CD4-positive, CD25-positive, alpha-beta regulatory T cell (primary cell): ENCODE measurements at regions not wholly inside any gene's neighbourhood (a gene's known extent, or its start where the extent isn't known, plus 50 kb on each side); places are given as distances from the start of the nearest gene placed in this dataset.

Experiments used
- ATAC-seq, 2 donors: fragments of 150-1000 bp; cut with Tn5 transposase; one replicate each; pipeline ENCODE4 v1.10.0; 2021; ENCODE audit warnings: low read depth in 2 of 2, moderate number of reproducible peaks in 2 of 2, moderate library complexity in 1 of 2
- DNase-seq, 3 donors: peaks; one replicate each; pipeline versions ENCODE4 v3.0.0 to v3.0.0-alpha.2; 2012 to 2022; ENCODE audit warnings: mixed read lengths in 1 of 3
- H3K27ac ChIP-seq: one replicate; pipeline ENCODE4 v1.7.0; 2013; ENCODE audit warnings: mild to moderate bottlenecking, low read length; ENCODE audit not compliant: insufficient read depth, poor library complexity, severe bottlenecking
- H3K27me3 ChIP-seq: one replicate; pipeline ENCODE4 v1.7.0; 2013; ENCODE audit warnings: low read length; ENCODE audit not compliant: control insufficient read depth, insufficient read depth
- H3K36me3 ChIP-seq: one replicate; pipeline ENCODE4 v1.7.0; 2013; ENCODE audit warnings: mild to moderate bottlenecking, low read length, moderate library complexity; ENCODE audit not compliant: control insufficient read depth, insufficient read depth
- H3K4me1 ChIP-seq: 2 replicates; pipeline ENCODE4 v1.7.0; 2013; ENCODE audit warnings: mild to moderate bottlenecking, low read length; ENCODE audit not compliant: insufficient read depth, control insufficient read depth, poor library complexity, severe bottlenecking
- H3K4me3 ChIP-seq: one replicate; pipeline ENCODE4 v1.7.0; 2013; ENCODE audit warnings: low read depth, mild to moderate bottlenecking, low read length, moderate library complexity
- H3K9me3 ChIP-seq, 2 experiments: 1 replicate in 1 of 2; 2 replicates in 1 of 2; pipeline ENCODE4 v1.7.0; 2013; ENCODE audit warnings: low read length in 2 of 2, mild to moderate bottlenecking in 1 of 2, moderate library complexity in 1 of 2; ENCODE audit not compliant: control insufficient read depth in 2 of 2
- H3K27ac Mint-ChIP-seq, 3 donors: one replicate each; pipeline ENCODE4 v1.8.0; 2020 to 2022; ENCODE audit warnings: mild to moderate bottlenecking in 3 of 3, mixed read lengths in 3 of 3, moderate library complexity in 2 of 3
- H3K27me3 Mint-ChIP-seq: one replicate; pipeline ENCODE4 v1.8.0; 2022; ENCODE audit warnings: mild to moderate bottlenecking, mixed read lengths
- H3K36me3 Mint-ChIP-seq: one replicate; pipeline ENCODE4 v1.8.0; 2020; ENCODE audit warnings: mixed read lengths
- H3K4me1 Mint-ChIP-seq, 4 donors: one replicate each; pipeline ENCODE4 v1.8.0; 2020 to 2022; ENCODE audit warnings: mixed read lengths in 4 of 4, mild to moderate bottlenecking in 1 of 4
- H3K4me3 Mint-ChIP-seq, 4 donors: one replicate each; pipeline ENCODE4 v1.8.0; 2020 to 2022; ENCODE audit warnings: mild to moderate bottlenecking in 4 of 4, mixed read lengths in 4 of 4, moderate library complexity in 3 of 4
- H3K9me3 Mint-ChIP-seq, 7 donors: one replicate each; pipeline ENCODE4 v1.8.0; 2020 to 2022; ENCODE audit warnings: mixed read lengths in 7 of 7, mild to moderate bottlenecking in 3 of 7, moderate library complexity in 2 of 7

- Mint-ChIP-seq H3K9me3 (peaks cover 0 to 4% (median 3%) of the 10 kb centered on the region in 7 donors), H3K27me3 (no peaks in the 10 kb centered on the region), H3K36me3 (no peaks in the 10 kb centered on the region), H3K4me3 (no peak overlapping the region), H3K27ac (no peak overlapping the region), H3K4me1 (no peaks in the 10 kb centered on the region)
- no peaks in the 10 kb centered on the region for H3K4me1 ChIP-seq
- H3K27me3 ChIP-seq, result no peaks in the 10 kb centered on the region
- H3K36me3 ChIP-seq, result no peaks in the 10 kb centered on the region
- DNase-seq (no peak), ATAC-seq (no peak)
- no peak overlapping the region for H3K4me3 ChIP-seq
- H3K27ac ChIP-seq, result no peak overlapping the region
- H3K9me3 ChIP-seq, result no peaks in the 10 kb centered on the region
These were observed 227.3 kb upstream of the SP8 start for GRCh38 chr7:21013765-21014539.

GRCh38 chr7:21020667-21021066 is 234.0 kb upstream of the SP8 start:
- no peak overlapping the region for H3K4me3 ChIP-seq
- Mint-ChIP-seq H3K27ac (no peak overlapping the region), H3K36me3 (no peaks in the 10 kb centered on the region), H3K4me3 (no peak overlapping the region), H3K27me3 (peaks cover 4% of the 10 kb centered on the region), H3K4me1 (no peaks in the 10 kb centered on the region), H3K9me3 (peaks cover 0 to 2% (median 0%) of the 10 kb centered on the region in 7 donors)
- no peaks in the 10 kb centered on the region for H3K4me1 ChIP-seq
- H3K36me3 ChIP-seq, result no peaks in the 10 kb centered on the region
- no peak overlapping the region for H3K27ac ChIP-seq
- DNase-seq (no peak), ATAC-seq (no peak)
- H3K27me3 ChIP-seq, result no peaks in the 10 kb centered on the region
- H3K9me3 ChIP-seq, result no peaks in the 10 kb centered on the region

GRCh38 chr7:21023841-21024484 is 237.3 kb upstream of the SP8 start:
- Mint-ChIP-seq H3K9me3 (peaks cover 0 to 2% (median 0%) of the 10 kb centered on the region in 7 donors), H3K36me3 (no peaks in the 10 kb centered on the region), H3K27ac (no peak overlapping the region), H3K4me1 (no peaks in the 10 kb centered on the region), H3K4me3 (no peak overlapping the region), H3K27me3 (peaks cover 4% of the 10 kb centered on the region)
- no peak overlapping the region for H3K4me3 ChIP-seq
- H3K9me3 ChIP-seq, result no peaks in the 10 kb centered on the region
- no peaks in the 10 kb centered on the region for H3K4me1 ChIP-seq
- ATAC-seq (no peak), DNase-seq (no peak)
- no peak overlapping the region for H3K27ac ChIP-seq
- H3K36me3 ChIP-seq, result no peaks in the 10 kb centered on the region
- no peaks in the 10 kb centered on the region for H3K27me3 ChIP-seq

- Histone ChIP-seq H3K36me3 (no peaks in the 10 kb centered on the region), H3K4me1 (no peaks in the 10 kb centered on the region), H3K4me3 (no peak overlapping the region), H3K27me3 (no peaks in the 10 kb centered on the region), H3K9me3 (no peaks in the 10 kb centered on the region), H3K27ac (no peak overlapping the region)
- peaks cover 0 to 2% (median 0%) of the 10 kb centered on the region in 7 donors for H3K9me3 Mint-ChIP-seq
- no peak overlapping the region for H3K27ac Mint-ChIP-seq
- ATAC-seq (no peak), DNase-seq (no peak)
- peaks cover 4% of the 10 kb centered on the region for H3K27me3 Mint-ChIP-seq
- H3K36me3 Mint-ChIP-seq, result no peaks in the 10 kb centered on the region
- H3K4me3 Mint-ChIP-seq, result no peak overlapping the region
- no peaks in the 10 kb centered on the region for H3K4me1 Mint-ChIP-seq
These were observed 237.8 kb upstream of the SP8 start for GRCh38 chr7:21024485-21024867.

- no peaks in the 10 kb centered on the region for H3K4me1 ChIP-seq
- no peak overlapping the region for H3K4me3 Mint-ChIP-seq
- no peaks in the 10 kb centered on the region for H3K27me3 ChIP-seq
- DNase-seq (no peak), ATAC-seq (no peak)
- H3K27ac Mint-ChIP-seq, result no peak overlapping the region
- no peak overlapping the region for H3K4me3 ChIP-seq
- H3K36me3 ChIP-seq, result no peaks in the 10 kb centered on the region
- no peaks in the 10 kb centered on the region for H3K9me3 Mint-ChIP-seq
- H3K27ac ChIP-seq, result no peak overlapping the region
- no peaks in the 10 kb centered on the region for H3K4me1 Mint-ChIP-seq
- H3K27me3 Mint-ChIP-seq, result no peaks in the 10 kb centered on the region
- no peaks in the 10 kb centered on the region for H3K36me3 Mint-ChIP-seq
- no peaks in the 10 kb centered on the region for H3K9me3 ChIP-seq
These were observed 241.5 kb upstream of the SP8 start for GRCh38 chr7:21028186-21028585.

- Histone ChIP-seq H3K27me3 (no peaks in the 10 kb centered on the region), H3K4me3 (no peak overlapping the region), H3K9me3 (no peaks in the 10 kb centered on the region), H3K36me3 (no peaks in the 10 kb centered on the region), H3K4me1 (no peaks in the 10 kb centered on the region), H3K27ac (no peak overlapping the region)
- Mint-ChIP-seq H3K27me3 (no peaks in the 10 kb centered on the region), H3K4me1 (no peaks in the 10 kb centered on the region), H3K4me3 (no peak overlapping the region), H3K27ac (no peak overlapping the region), H3K36me3 (no peaks in the 10 kb centered on the region), H3K9me3 (no peaks in the 10 kb centered on the region)
- ATAC-seq, result no peak
- DNase-seq, result no peak
These were observed 241.9 kb upstream of the SP8 start for GRCh38 chr7:21028599-21028998.

GRCh38 chr7:21029006-21029405 is 242.3 kb upstream of the SP8 start:
- Histone ChIP-seq H3K4me1 (no peaks in the 10 kb centered on the region), H3K4me3 (no peak overlapping the region), H3K36me3 (no peaks in the 10 kb centered on the region), H3K27ac (no peak overlapping the region), H3K27me3 (no peaks in the 10 kb centered on the region), H3K9me3 (no peaks in the 10 kb centered on the region)
- no peaks in the 10 kb centered on the region for H3K27me3 Mint-ChIP-seq
- no peaks in the 10 kb centered on the region for H3K9me3 Mint-ChIP-seq
- no peaks in the 10 kb centered on the region for H3K4me1 Mint-ChIP-seq
- H3K36me3 Mint-ChIP-seq, result no peaks in the 10 kb centered on the region
- ATAC-seq, result no peak
- DNase-seq, result no peak
- no peak overlapping the region for H3K27ac Mint-ChIP-seq
- no peak overlapping the region for H3K4me3 Mint-ChIP-seq
